ENCODE measurements at regions not wholly inside any gene's neighbourhood (a gene's known extent, or its start where the extent isn't known, plus 50 kb on each side); places are given as distances from the start of the nearest gene placed in this dataset.

GRCh38 chr1:234735476-234735875, 125.5 kb upstream of the IRF2BP2 start:
- no peak overlapping the region for H3K27ac ChIP-seq
- TF ChIP-seq CTCF (IDR thresholded peaks at IDR 0.05) (no peak), POLR2A (IDR thresholded peaks at IDR 0.05) (no peak)
- no peak for DNase-seq
- no peaks in the 10 kb centered on the region for H3K4me1 ChIP-seq
- no peaks in the 10 kb centered on the region for H3K9me3 ChIP-seq
- no peaks in the 10 kb centered on the region for H3K27me3 ChIP-seq
- no peak overlapping the region for H3K4me3 ChIP-seq
- intact Hi-C loops (cut with DNase I; ENCODE audit: low total_unique reads): no loop called here
- no peaks in the 10 kb centered on the region for H3K36me3 ChIP-seq

- intact Hi-C loops (cut with DNase I; ENCODE audit: low total_unique reads): no loop called here
- Histone ChIP-seq H3K4me3 (no peak overlapping the region), H3K27ac (no peak overlapping the region), H3K36me3 (no peaks in the 10 kb centered on the region), H3K9me3 (no peaks in the 10 kb centered on the region), H3K27me3 (no peaks in the 10 kb centered on the region), H3K4me1 (no peaks in the 10 kb centered on the region)
- TF ChIP-seq CTCF (IDR thresholded peaks at IDR 0.05): no peak
- no peak for TF ChIP-seq POLR2A (IDR thresholded peaks at IDR 0.05)
- no peak for DNase-seq
Observed at GRCh38 chr1:234734869-234735268, 124.9 kb upstream of the IRF2BP2 start.

GRCh38 chr1:234734412-234734835, 124.4 kb upstream of the IRF2BP2 start:
- Histone ChIP-seq H3K4me3 (no peak overlapping the region), H3K27ac (no peak overlapping the region), H3K4me1 (no peaks in the 10 kb centered on the region), H3K27me3 (no peaks in the 10 kb centered on the region), H3K9me3 (no peaks in the 10 kb centered on the region), H3K36me3 (no peaks in the 10 kb centered on the region)
- intact Hi-C loops (cut with DNase I; ENCODE audit: low total_unique reads): no loop called here
- DNase-seq: no peak
- TF ChIP-seq POLR2A (IDR thresholded peaks at IDR 0.05): no peak
- no peak for TF ChIP-seq CTCF (IDR thresholded peaks at IDR 0.05)

- H3K9me3 ChIP-seq: no peaks in the 10 kb centered on the region
- H3K27ac ChIP-seq: no peak overlapping the region
- H3K27me3 ChIP-seq: no peaks in the 10 kb centered on the region
- intact Hi-C loops (cut with DNase I; ENCODE audit: low total_unique reads): no loop called here
- no peak for DNase-seq
- no peak overlapping the region for H3K4me3 ChIP-seq
- no peaks in the 10 kb centered on the region for H3K36me3 ChIP-seq
- no peaks in the 10 kb centered on the region for H3K4me1 ChIP-seq
- no peak for TF ChIP-seq POLR2A (IDR thresholded peaks at IDR 0.05)
- no peak for TF ChIP-seq CTCF (IDR thresholded peaks at IDR 0.05)
Observed at GRCh38 chr1:234733427-234733826, 123.4 kb upstream of the IRF2BP2 start.

- no peaks in the 10 kb centered on the region for H3K9me3 ChIP-seq
- no peaks in the 10 kb centered on the region for H3K36me3 ChIP-seq
- no peaks in the 10 kb centered on the region for H3K27me3 ChIP-seq
- TF ChIP-seq CTCF (IDR thresholded peaks at IDR 0.05): no peak
- no peak for DNase-seq
- no peaks in the 10 kb centered on the region for H3K4me1 ChIP-seq
- no peak overlapping the region for H3K27ac ChIP-seq
- no peak overlapping the region for H3K4me3 ChIP-seq
- intact Hi-C loops (cut with DNase I; ENCODE audit: low total_unique reads): no loop called here
Observed at GRCh38 chr1:234732671-234733390, 122.9 kb upstream of the IRF2BP2 start.

All from uterus (tissue), 3 donors.